ENCODE measurements at regions not wholly inside any gene's neighbourhood (a gene's known extent, or its start where the extent isn't known, plus 50 kb on each side); places are given as distances from the start of the nearest gene placed in this dataset.

- no peak for FAIRE-seq
- DNase-seq (ENCODE audit: insufficient read length) = no peak
- no peak for TF ChIP-seq TAF1 (IDR thresholded peaks at IDR 0.05; ENCODE audit: borderline replicate concordance, low read depth, low read length)
- TF ChIP-seq POLR2A (IDR thresholded peaks at IDR 0.05; ENCODE audit: low read depth, low read length) = no peak
- no peak for TF ChIP-seq POLR2AphosphoS5 (IDR thresholded peaks at IDR 0.05; ENCODE audit: low read depth, low read length)
Measured at GRCh38 chr6:150312844-150313584, 55.8 kb upstream of the IYD start.

- TF ChIP-seq POLR2A (IDR thresholded peaks at IDR 0.05; ENCODE audit: low read depth, low read length) = no peak
- no peak for TF ChIP-seq TAF1 (IDR thresholded peaks at IDR 0.05; ENCODE audit: borderline replicate concordance, low read depth, low read length)
- TF ChIP-seq POLR2AphosphoS5 (IDR thresholded peaks at IDR 0.05; ENCODE audit: low read depth, low read length) = no peak
- DNase-seq (ENCODE audit: insufficient read length) = no peak
- no peak for FAIRE-seq
Measured at GRCh38 chr6:150313781-150314180, 55.0 kb upstream of the IYD start.

DNA sequence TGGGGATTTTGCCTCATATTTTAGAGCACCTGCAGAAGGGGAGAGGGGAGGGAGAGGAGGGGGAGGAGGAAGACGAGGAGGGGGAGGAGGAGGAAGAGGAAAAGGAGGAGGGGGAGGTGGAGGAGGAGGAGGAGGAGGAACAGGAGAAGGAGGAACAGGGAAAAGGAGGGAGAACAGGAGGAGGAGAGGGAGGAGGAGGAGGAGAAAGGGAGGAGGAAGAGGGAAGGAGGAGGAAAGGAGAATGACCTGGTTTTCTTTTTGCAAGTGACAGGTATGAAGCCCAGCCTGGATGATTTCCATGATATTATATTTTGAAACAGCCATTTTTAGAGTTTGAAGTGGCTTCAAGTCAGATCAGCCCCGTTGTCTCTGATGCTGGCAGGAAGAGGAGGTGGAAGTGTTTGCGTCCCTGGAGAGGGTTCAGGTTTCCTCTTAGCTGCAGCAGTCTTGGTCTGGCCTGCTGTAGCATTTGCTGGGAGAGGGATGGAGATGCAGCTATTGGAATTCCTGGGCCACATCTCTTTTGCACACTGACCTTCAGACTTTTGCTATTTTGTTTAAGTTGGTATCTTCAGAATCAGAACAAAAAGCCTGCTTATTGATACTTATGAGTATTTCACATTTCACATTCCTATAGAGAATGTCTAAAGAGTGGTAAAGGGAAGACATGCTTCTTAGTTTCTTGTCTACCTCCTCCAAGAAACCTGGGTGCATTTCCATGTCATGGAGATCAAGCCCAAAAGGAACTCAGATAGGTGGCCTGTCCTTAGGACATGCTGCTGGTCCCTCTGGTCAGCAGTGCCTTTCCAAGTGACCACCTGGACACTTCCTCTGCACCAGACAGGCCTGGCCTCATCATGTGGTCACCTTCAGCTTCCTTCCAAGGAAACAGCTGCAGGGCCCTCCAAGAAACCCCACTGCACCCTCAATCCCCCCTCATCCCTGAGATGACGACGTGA, 54.3 kb upstream of the IYD start:
- no peak for DNase-seq (ENCODE audit: insufficient read length)
- no peak for FAIRE-seq
- TF ChIP-seq POLR2AphosphoS5 (IDR thresholded peaks at IDR 0.05; ENCODE audit: low read depth, low read length) = no peak
- TF ChIP-seq TAF1 (IDR thresholded peaks at IDR 0.05; ENCODE audit: borderline replicate concordance, low read depth, low read length) = no peak
- no peak for TF ChIP-seq POLR2A (IDR thresholded peaks at IDR 0.05; ENCODE audit: low read depth, low read length)

GRCh38 chr6:150315626-150316025, 53.2 kb upstream of the IYD start:
- no peak for DNase-seq (ENCODE audit: insufficient read length)
- no peak for TF ChIP-seq TAF1 (IDR thresholded peaks at IDR 0.05; ENCODE audit: borderline replicate concordance, low read depth, low read length)
- TF ChIP-seq POLR2AphosphoS5 (IDR thresholded peaks at IDR 0.05; ENCODE audit: low read depth, low read length) = no peak
- TF ChIP-seq POLR2A (IDR thresholded peaks at IDR 0.05; ENCODE audit: low read depth, low read length) = no peak
- no peak for FAIRE-seq

- TF ChIP-seq POLR2A (IDR thresholded peaks at IDR 0.05; ENCODE audit: low read depth, low read length) (no peak), POLR2AphosphoS5 (IDR thresholded peaks at IDR 0.05; ENCODE audit: low read depth, low read length) (no peak), TAF1 (IDR thresholded peaks at IDR 0.05; ENCODE audit: borderline replicate concordance, low read depth, low read length) (no peak)
- FAIRE-seq (no peak), DNase-seq (ENCODE audit: insufficient read length) (no peak)
Measured at GRCh38 chr6:150316936-150317335, 51.9 kb upstream of the IYD start.

Measured in GM12892 (cell line).